Activated CD4-positive, alpha-beta memory T cell treated with anti-CD3 and anti-CD28 coated beads, Interleukin-2, amount 10 ng/mL, durations not matched to agents 7 days and 5 days (primary cell): ENCODE measurements at regions not wholly inside any gene's neighbourhood (a gene's known extent, or its start where the extent isn't known, plus 50 kb on each side); places are given as distances from the start of the nearest gene placed in this dataset.

Experiments used
- CTCF ChIA-PET: fragments of 350-600 bp; sonication (Branson Sonifier 250); formaldehyde crosslinking; loops from one replicate; lab custom pipeline; 2021; ENCODE audit warnings: antibody characterized with exemption, inconsistent platforms; lab: Charles Lee
- POLR2A ChIA-PET: fragments of 350-600 bp; sonication (Branson Sonifier 250); formaldehyde crosslinking; loops from one replicate; lab custom pipeline; 2021; ENCODE audit warnings: antibody characterized with exemption; lab: Charles Lee
- DNase-seq: peaks from one replicate; pipeline ENCODE4 v3.0.0-alpha.2; 2020
- H3K27ac Mint-ChIP-seq: one replicate; pipeline ENCODE4 v1.8.0; 2021; ENCODE audit warnings: mild to moderate bottlenecking, mixed read lengths
- H3K27me3 Mint-ChIP-seq: one replicate; pipeline ENCODE4 v1.8.0; 2021; ENCODE audit warnings: mixed read lengths
- H3K36me3 Mint-ChIP-seq: one replicate; pipeline ENCODE4 v1.8.0; 2021; ENCODE audit warnings: low read depth, mixed read lengths
- H3K4me1 Mint-ChIP-seq: one replicate; pipeline ENCODE4 v1.8.0; 2021; ENCODE audit warnings: mixed read lengths
- H3K4me3 Mint-ChIP-seq: one replicate; pipeline ENCODE4 v1.8.0; 2021; ENCODE audit warnings: mild to moderate bottlenecking, mixed read lengths
- H3K9me3 Mint-ChIP-seq: one replicate; pipeline ENCODE4 v1.8.0; 2021; ENCODE audit warnings: mixed read lengths

DNA sequence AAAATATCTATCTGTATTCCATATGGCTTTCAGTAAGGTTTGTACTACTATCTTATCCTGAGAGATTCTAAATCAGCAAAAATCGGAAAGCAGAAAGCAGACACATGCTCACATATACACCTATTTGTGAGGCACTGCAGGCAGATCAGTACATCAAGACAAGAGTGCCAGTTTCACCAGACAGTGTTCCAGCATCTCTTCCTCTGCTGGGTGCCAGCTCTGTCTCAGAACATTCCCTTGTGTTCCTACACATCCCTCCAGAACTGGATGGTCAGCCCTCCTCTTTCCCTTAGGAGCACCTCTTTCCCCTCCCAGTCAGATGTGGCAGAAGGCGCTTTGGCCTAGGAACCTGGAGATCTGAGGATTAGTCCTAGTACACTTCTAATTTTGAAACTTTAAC is 121.3 kb upstream of the IL12A start:
- CTCF ChIA-PET, result no interaction called here

DNA sequence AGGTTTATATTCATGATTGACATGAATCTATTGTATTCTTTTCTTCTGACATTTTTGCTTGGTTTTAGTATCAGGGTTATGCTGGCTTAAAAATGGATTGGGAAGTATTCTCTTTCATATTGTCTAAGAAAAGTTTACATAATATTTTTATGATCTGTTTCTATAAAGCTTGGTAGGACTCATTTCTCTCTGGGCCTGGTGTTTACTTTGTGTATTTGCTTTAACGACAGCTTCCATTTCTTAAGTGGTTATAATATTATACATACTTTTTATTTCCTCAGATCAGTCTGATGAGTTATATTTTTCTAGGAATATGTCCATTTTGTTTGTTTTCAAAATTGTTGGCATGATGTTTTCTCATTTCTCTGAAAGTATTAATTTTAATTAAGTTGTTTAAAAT is 117.9 kb upstream of the IL12A start:
- H3K4me3 Mint-ChIP-seq, result no peak overlapping the region
- ChIA-PET CTCF (interaction anchor here (6.2 kb wide), 1 partner anchor 15 kb away, joined by 32 read pairs; no protein-coding TSS in a partner anchor), POLR2A (no interaction called here)
- H3K27me3 Mint-ChIP-seq, result peaks cover 12% of the 10 kb centered on the region
- no peak overlapping the region for H3K27ac Mint-ChIP-seq
- no peaks in the 10 kb centered on the region for H3K9me3 Mint-ChIP-seq
- H3K36me3 Mint-ChIP-seq, result no peaks in the 10 kb centered on the region
- H3K4me1 Mint-ChIP-seq, result peaks cover 2% of the 10 kb centered on the region
- DNase-seq, result no peak

More for the DNA sequence above, 121.3 kb upstream of the IL12A start:
- Mint-ChIP-seq H3K27me3 (peaks cover 16% of the 10 kb centered on the region), H3K4me1 (peaks cover 2% of the 10 kb centered on the region), H3K27ac (no peak overlapping the region), H3K36me3 (no peaks in the 10 kb centered on the region), H3K4me3 (no peak overlapping the region), H3K9me3 (no peaks in the 10 kb centered on the region)
- POLR2A ChIA-PET, result no interaction called here
- no peak for DNase-seq

DNA sequence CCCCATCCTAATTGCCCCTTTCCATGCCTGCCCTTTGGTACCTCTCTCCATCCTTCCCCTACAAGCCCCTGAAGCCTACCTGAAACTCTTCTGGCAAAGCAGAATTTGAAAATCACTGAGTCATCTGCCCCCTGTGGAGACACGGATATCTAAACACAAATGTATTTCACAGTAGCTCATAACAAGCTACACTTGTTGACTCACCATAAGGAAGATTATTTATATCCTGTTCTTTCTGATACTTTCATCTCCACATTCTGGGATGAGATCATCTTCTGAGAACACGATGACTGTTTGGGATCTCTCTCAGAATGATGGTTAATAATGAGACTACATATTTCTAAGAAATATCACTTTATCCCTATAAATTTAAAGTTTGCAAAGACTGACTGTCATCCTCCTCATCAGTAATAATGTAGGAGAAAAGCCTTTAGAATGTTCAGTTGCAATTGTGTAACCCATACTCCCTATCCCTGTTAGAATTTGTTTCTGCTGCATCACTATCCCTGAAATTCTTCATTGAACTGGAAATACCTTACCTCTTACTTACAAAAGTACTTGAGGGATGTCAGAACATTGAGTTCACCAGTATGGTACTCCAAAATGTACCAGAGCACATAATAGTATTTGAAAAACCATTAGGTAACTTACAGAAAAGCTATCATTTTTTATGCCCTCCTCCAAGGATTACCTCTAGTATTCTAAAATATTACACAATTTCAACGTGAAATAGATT is 116.1 kb upstream of the IL12A start:
- ChIA-PET POLR2A (no interaction called here), CTCF (interaction anchor here (1.2 to 6.2 kb wide), 2 partner anchors 13 to 16 kb away, joined by 3 to 32 read pairs; no protein-coding TSS in a partner anchor)
- Mint-ChIP-seq H3K9me3 (no peaks in the 10 kb centered on the region), H3K27me3 (peaks cover 7% of the 10 kb centered on the region), H3K36me3 (no peaks in the 10 kb centered on the region), H3K4me3 (no peak overlapping the region), H3K27ac (no peak overlapping the region), H3K4me1 (peaks cover 2% of the 10 kb centered on the region)
- no peak for DNase-seq

DNA sequence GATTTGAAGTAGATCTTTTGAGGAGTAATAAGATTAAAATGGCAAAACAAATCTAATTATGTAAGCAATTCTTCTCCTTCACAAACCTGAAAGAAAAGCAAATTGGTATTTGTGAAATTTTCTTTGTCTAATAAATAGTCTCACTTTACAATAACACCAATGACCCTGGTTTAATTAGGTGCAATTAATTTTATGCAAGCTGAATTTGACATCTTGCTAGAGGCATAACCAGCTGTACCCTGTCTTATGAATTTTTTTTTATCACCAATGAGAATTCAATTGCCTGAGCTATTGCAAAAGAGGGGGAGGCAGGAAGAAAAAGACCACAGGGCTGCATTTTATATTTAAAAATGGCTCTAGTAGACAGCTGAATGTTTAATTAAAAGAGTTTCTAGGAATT is 113.5 kb upstream of the IL12A start:
- peaks cover 2% of the 10 kb centered on the region for H3K4me1 Mint-ChIP-seq
- no peak overlapping the region for H3K4me3 Mint-ChIP-seq
- H3K9me3 Mint-ChIP-seq, result no peaks in the 10 kb centered on the region
- no peaks in the 10 kb centered on the region for H3K36me3 Mint-ChIP-seq
- H3K27ac Mint-ChIP-seq, result no peak overlapping the region
- peaks cover 8% of the 10 kb centered on the region for H3K27me3 Mint-ChIP-seq
- ChIA-PET POLR2A (no interaction called here), CTCF (interaction anchor here (0.8 to 6.2 kb wide), 2 partner anchors 10 to 113 kb away, joined by 3 to 32 read pairs; partner anchors contain the start of gene IL12A)
- DNase-seq, result no peak

DNA sequence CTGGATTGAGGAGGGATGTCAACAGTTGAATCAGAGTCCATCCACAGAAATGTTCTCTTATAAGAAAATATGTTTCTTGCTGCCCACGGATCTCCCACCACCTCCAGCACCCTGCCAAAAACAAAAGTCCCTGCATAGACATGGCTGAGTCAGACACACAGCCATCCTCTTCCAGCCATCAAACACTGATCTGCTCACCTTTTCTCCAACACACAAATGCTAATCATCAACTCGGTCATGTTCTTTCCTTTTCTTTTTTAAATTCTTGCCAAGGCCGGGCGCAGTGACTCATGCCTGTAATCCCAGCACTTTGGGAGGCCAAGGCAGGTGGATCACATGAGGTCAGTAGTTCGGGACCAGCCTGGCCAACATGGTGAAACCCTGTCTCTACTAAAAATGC is 110.7 kb upstream of the IL12A start:
- ChIA-PET POLR2A (no interaction called here), CTCF (interaction anchor here (0.9 kb wide), 1 partner anchor 109 kb away, joined by 3 read pairs; no protein-coding TSS in a partner anchor)
- no peak for DNase-seq
- Mint-ChIP-seq H3K36me3 (no peaks in the 10 kb centered on the region), H3K27ac (no peak overlapping the region), H3K27me3 (peaks cover 26% of the 10 kb centered on the region), H3K4me3 (no peak overlapping the region), H3K4me1 (no peaks in the 10 kb centered on the region), H3K9me3 (no peaks in the 10 kb centered on the region)

- H3K27ac Mint-ChIP-seq, result no peak overlapping the region
- no peaks in the 10 kb centered on the region for H3K9me3 Mint-ChIP-seq
- ChIA-PET CTCF (no interaction called here), POLR2A (no interaction called here)
- peaks cover 24% of the 10 kb centered on the region for H3K27me3 Mint-ChIP-seq
- no peak for DNase-seq
- H3K4me3 Mint-ChIP-seq, result no peak overlapping the region
- no peaks in the 10 kb centered on the region for H3K4me1 Mint-ChIP-seq
- no peaks in the 10 kb centered on the region for H3K36me3 Mint-ChIP-seq
Observed at GRCh38 chr3:159879146-159879545, 109.5 kb upstream of the IL12A start.

DNA sequence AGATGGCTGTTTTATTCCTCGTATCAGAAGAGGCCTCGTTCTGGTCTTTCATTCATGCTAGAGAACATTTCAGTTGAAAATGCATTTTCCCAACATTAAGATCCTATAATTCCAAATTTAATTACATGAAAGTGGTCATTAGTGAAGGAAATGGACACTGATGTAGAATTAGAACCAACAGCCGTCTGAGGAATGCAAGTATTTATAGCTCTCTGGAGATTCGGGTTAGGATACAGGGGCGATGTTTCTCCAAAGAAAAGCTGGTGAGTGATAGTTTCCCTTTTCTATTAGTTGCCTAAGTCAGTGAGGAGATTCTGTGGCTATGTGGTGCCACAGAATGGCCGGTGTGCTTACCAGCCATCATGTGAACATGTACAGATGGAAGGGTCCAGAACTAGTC is 109.0 kb upstream of the IL12A start:
- Mint-ChIP-seq H3K4me1 (no peaks in the 10 kb centered on the region), H3K27ac (no peak overlapping the region), H3K27me3 (peaks cover 24% of the 10 kb centered on the region), H3K9me3 (no peaks in the 10 kb centered on the region), H3K4me3 (no peak overlapping the region), H3K36me3 (no peaks in the 10 kb centered on the region)
- DNase-seq, result no peak
- ChIA-PET POLR2A (no interaction called here), CTCF (no interaction called here)

DNA sequence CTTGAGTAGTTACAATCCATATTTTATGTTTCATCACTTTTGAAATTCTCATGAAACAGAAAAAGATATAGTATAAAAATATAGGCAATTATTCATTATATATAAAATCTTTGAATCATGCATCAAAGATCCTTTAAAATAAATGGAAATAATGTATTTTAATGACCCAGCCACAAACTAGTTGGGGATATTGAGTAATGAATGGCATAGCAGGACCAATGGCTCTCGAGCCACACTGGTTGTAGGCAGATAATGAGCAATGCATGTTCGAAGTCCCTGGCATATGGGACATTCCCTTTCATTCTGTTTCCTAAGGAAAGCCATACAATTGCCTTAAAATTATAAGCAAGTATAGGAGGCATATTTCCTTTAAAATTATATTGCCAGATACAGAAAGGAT is 107.4 kb upstream of the IL12A start:
- POLR2A ChIA-PET, result no interaction called here
- peaks cover 24% of the 10 kb centered on the region for H3K27me3 Mint-ChIP-seq
- H3K4me3 Mint-ChIP-seq, result no peak overlapping the region
- CTCF ChIA-PET, result no interaction called here
- no peak for DNase-seq
- no peaks in the 10 kb centered on the region for H3K36me3 Mint-ChIP-seq
- H3K9me3 Mint-ChIP-seq, result no peaks in the 10 kb centered on the region
- H3K27ac Mint-ChIP-seq, result no peak overlapping the region
- H3K4me1 Mint-ChIP-seq, result no peaks in the 10 kb centered on the region

GRCh38 chr3:159881828-159882309 is 106.8 kb upstream of the IL12A start:
- H3K4me1 Mint-ChIP-seq, result no peaks in the 10 kb centered on the region
- no peaks in the 10 kb centered on the region for H3K36me3 Mint-ChIP-seq
- DNase-seq, result no peak
- H3K27ac Mint-ChIP-seq, result no peak overlapping the region
- H3K4me3 Mint-ChIP-seq, result no peak overlapping the region
- POLR2A ChIA-PET, result no interaction called here
- CTCF ChIA-PET, result no interaction called here
- peaks cover 24% of the 10 kb centered on the region for H3K27me3 Mint-ChIP-seq
- H3K9me3 Mint-ChIP-seq, result no peaks in the 10 kb centered on the region

- Mint-ChIP-seq H3K4me1 (no peaks in the 10 kb centered on the region), H3K4me3 (no peak overlapping the region), H3K27me3 (peaks cover 24% of the 10 kb centered on the region), H3K9me3 (no peaks in the 10 kb centered on the region), H3K36me3 (no peaks in the 10 kb centered on the region), H3K27ac (no peak overlapping the region)
- ChIA-PET CTCF (no interaction called here), POLR2A (no interaction called here)
- no peak for DNase-seq
Observed at GRCh38 chr3:159882367-159882766, 106.3 kb upstream of the IL12A start.

- DNase-seq, result no peak
- peaks cover 24% of the 10 kb centered on the region for H3K27me3 Mint-ChIP-seq
- CTCF ChIA-PET, result interaction anchor here (1.0 to 6.1 kb wide), 4 partner anchors 10 to 121 kb away, joined by 3 to 84 read pairs (median 36); partner anchors contain the start of gene IL12A
- H3K4me1 Mint-ChIP-seq, result no peaks in the 10 kb centered on the region
- H3K36me3 Mint-ChIP-seq, result no peaks in the 10 kb centered on the region
- H3K27ac Mint-ChIP-seq, result no peak overlapping the region
- POLR2A ChIA-PET, result no interaction called here
- no peak overlapping the region for H3K4me3 Mint-ChIP-seq
- H3K9me3 Mint-ChIP-seq, result no peaks in the 10 kb centered on the region
Observed at GRCh38 chr3:159882790-159883779, 105.5 kb upstream of the IL12A start.

DNA sequence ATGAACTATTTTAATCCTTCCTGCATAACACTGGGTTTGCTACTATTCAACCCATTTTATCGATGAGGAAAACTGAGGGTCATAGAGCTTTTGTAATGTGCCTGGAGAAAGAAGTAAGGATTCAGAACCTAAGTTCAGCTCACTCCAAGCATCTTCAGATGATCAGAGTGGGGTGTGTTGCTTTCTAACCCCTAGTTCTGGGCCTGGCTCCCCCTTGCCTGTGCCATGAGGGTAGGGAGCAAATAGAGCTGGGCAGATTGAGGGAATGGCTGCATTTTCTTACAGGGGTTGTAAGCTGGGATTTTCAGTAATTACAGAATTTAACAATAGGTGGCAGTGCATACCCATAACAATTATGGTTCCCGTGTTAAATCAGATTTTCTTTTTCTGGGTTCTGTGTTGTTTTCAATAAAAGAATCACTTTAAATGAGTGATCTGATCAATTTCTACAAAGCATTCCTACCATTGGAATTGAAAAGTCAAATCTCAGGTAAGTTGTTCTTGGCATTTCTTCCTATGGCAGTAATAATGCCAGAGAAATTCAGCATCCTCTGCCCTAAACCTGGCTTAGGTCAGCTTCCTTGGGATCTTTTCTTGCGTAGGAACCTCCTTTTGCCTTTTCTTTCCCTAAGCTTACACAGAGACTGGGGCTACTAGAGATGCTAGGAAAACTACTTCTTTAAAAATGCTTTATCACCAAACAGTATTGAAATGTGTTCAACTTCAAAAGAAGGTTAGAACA is 103.8 kb upstream of the IL12A start:
- no peak for DNase-seq
- Mint-ChIP-seq H3K27ac (no peak overlapping the region), H3K36me3 (no peaks in the 10 kb centered on the region), H3K4me3 (no peak overlapping the region), H3K27me3 (peaks cover 27% of the 10 kb centered on the region), H3K4me1 (no peaks in the 10 kb centered on the region), H3K9me3 (no peaks in the 10 kb centered on the region)
- ChIA-PET CTCF (interaction anchor here (0.7 to 6.1 kb wide), 19 partner anchors 10 to 602 kb away, joined by 3 to 84 read pairs (median 5); partner anchors contain the start of gene IL12A), POLR2A (no interaction called here)
